WTC11 (cell line): ENCODE measurements at regions not wholly inside any gene's neighbourhood (a gene's known extent, or its start where the extent isn't known, plus 50 kb on each side); places are given as distances from the start of the nearest gene placed in this dataset.

Experiments
- ATAC-seq: fragments of 200-7000 bp; cut with Tn5 transposase; 2 replicates; pipeline ENCODE4 v1.10.0; 2021; ENCODE audit warnings: mild to moderate bottlenecking, moderate library complexity
- CTCF ChIA-PET: fragments of 300-600 bp; sonication (Branson Sonifier 250); formaldehyde crosslinking; loops from one replicate; lab custom pipeline; 2021; ENCODE audit warnings: antibody characterized with exemption; lab: Charles Lee
- POLR2A ChIA-PET: fragments of 350-600 bp; sonication (Branson Sonifier 250); formaldehyde crosslinking; loops from one replicate; lab custom pipeline; 2021; ENCODE audit warnings: antibody characterized with exemption; lab: Charles Lee
- DNase-seq: peaks from one replicate; pipeline ENCODE4 v3.0.0; 2021; ENCODE audit warnings: low spot score
- H3K27ac Mint-ChIP-seq: 2 replicates; pipeline ENCODE4 v1.8.0; 2021; ENCODE audit warnings: mixed read lengths
- H3K27me3 Mint-ChIP-seq: 2 replicates; pipeline ENCODE4 v1.8.0; 2021; ENCODE audit warnings: low read depth, mild to moderate bottlenecking, moderate library complexity, mixed read lengths
- H3K36me3 Mint-ChIP-seq: 2 replicates; pipeline ENCODE4 v1.8.0; 2021; ENCODE audit warnings: mixed read lengths
- H3K4me1 Mint-ChIP-seq: 2 replicates; pipeline ENCODE4 v1.8.0; 2022; ENCODE audit warnings: mixed read lengths
- H3K4me3 Mint-ChIP-seq: 2 replicates; pipeline ENCODE4 v1.8.0; 2021; ENCODE audit warnings: mild to moderate bottlenecking, moderate library complexity, mixed read lengths
- H3K9me3 Mint-ChIP-seq: 2 replicates; pipeline ENCODE4 v1.8.0; 2021; ENCODE audit warnings: mixed read lengths
- ATF3 ChIP-seq: sonication (generic); formaldehyde crosslinking; conservative IDR thresholded peaks from 2 replicates; pipeline ENCODE4 v1.8.1; 2022; ENCODE audit warnings: mild to moderate bottlenecking, missing genetic modification reagents
- ATF6 ChIP-seq: sonication (generic); formaldehyde crosslinking; IDR thresholded peaks from 2 replicates; pipeline ENCODE4 v1.8.1; 2023; ENCODE audit warnings: mild to moderate bottlenecking, missing genetic modification reagents
- E2F4 ChIP-seq: sonication (generic); formaldehyde crosslinking; IDR thresholded peaks from 2 replicates; pipeline ENCODE4 v1.8.1; 2022; ENCODE audit warnings: low read depth, mild to moderate bottlenecking, moderate library complexity, missing genetic modification reagents, borderline replicate concordance
- ERG ChIP-seq: fragments of 250-450 bp; sonication (Bioruptor Pico); IDR thresholded peaks from 2 replicates; pipeline ENCODE4 v1.8.0; 2021; ENCODE audit warnings: mild to moderate bottlenecking
- FOXP4 ChIP-seq: sonication (generic); formaldehyde crosslinking; IDR thresholded peaks from 2 replicates; pipeline ENCODE4 v1.8.0; 2022; ENCODE audit warnings: mild to moderate bottlenecking, missing genetic modification reagents
- GRHL2 ChIP-seq: fragments of 250-450 bp; sonication (Bioruptor Pico); IDR thresholded peaks from 2 replicates; pipeline ENCODE4 v1.8.0; 2022; ENCODE audit warnings: mild to moderate bottlenecking, moderate library complexity; ENCODE audit not compliant: insufficient replicate concordance, severe bottlenecking
- GTF2I ChIP-seq: fragments of 250-450 bp; sonication (Bioruptor Pico); conservative IDR thresholded peaks from 2 replicates; pipeline ENCODE4 v1.4.0; 2021; ENCODE audit warnings: mild to moderate bottlenecking
- KAT7 ChIP-seq: sonication (generic); formaldehyde crosslinking; IDR thresholded peaks from 2 replicates; pipeline ENCODE4 v1.8.1; 2023; ENCODE audit warnings: missing genetic modification reagents, mild to moderate bottlenecking, borderline replicate concordance
- MLX ChIP-seq: sonication (generic); formaldehyde crosslinking; IDR thresholded peaks from 2 replicates; pipeline ENCODE4 v1.8.1; 2023; ENCODE audit warnings: mild to moderate bottlenecking, missing genetic modification reagents, moderate library complexity
- SOX15 ChIP-seq: fragments of 250-450 bp; sonication (Bioruptor Pico); IDR thresholded peaks from 2 replicates; pipeline ENCODE4 v1.9.0; 2021; ENCODE audit warnings: mild to moderate bottlenecking
- SP1 ChIP-seq: sonication (generic); formaldehyde crosslinking; conservative IDR thresholded peaks from 2 replicates; pipeline ENCODE4 v1.8.1; 2022; ENCODE audit warnings: missing genetic modification reagents
- TP53 ChIP-seq: sonication (generic); formaldehyde crosslinking; IDR thresholded peaks from 2 replicates; pipeline ENCODE4 v1.8.1; 2023; ENCODE audit warnings: mild to moderate bottlenecking, missing genetic modification reagents
- ZNF281 ChIP-seq: sonication (generic); formaldehyde crosslinking; IDR thresholded peaks from 2 replicates; pipeline ENCODE4 v1.8.0; 2023; ENCODE audit warnings: mild to moderate bottlenecking, missing genetic modification reagents
- ZNF317 ChIP-seq: sonication (generic); formaldehyde crosslinking; IDR thresholded peaks from 2 replicates; pipeline ENCODE4 v1.8.1; 2023; ENCODE audit warnings: low read depth, mild to moderate bottlenecking, moderate library complexity, missing genetic modification reagents, borderline replicate concordance
- ZNF396 ChIP-seq: fragments of 250-450 bp; sonication (Bioruptor Pico); IDR thresholded peaks from 2 replicates; pipeline ENCODE4 v1.8.0; 2021; ENCODE audit warnings: mild to moderate bottlenecking, moderate library complexity, borderline replicate concordance

GRCh38 chr10:3270577-3271316, 98.2 kb upstream of the PITRM1 start:
- Mint-ChIP-seq H3K9me3 (peaks cover 9% of the 10 kb centered on the region), H3K27me3 (peaks cover 3% of the 10 kb centered on the region; the same call in 1 of the 2 replicates), H3K4me3 (no peak overlapping the region), H3K36me3 (no peaks in the 10 kb centered on the region), H3K4me1 (peaks cover 47% of the 10 kb centered on the region), H3K27ac (no peak overlapping the region)
- DNase-seq: no peak
- CTCF ChIA-PET: no interaction called here
- TF ChIP-seq E2F4 (CRISPR knock-in tag): no peak
- no peak for TF ChIP-seq KAT7
- no peak for TF ChIP-seq ERG
- ATAC-seq: no peak
- POLR2A ChIA-PET: no interaction called here

- H3K9me3 Mint-ChIP-seq: no peaks in the 10 kb centered on the region
- peaks cover 39% of the 10 kb centered on the region for H3K4me1 Mint-ChIP-seq
- DNase-seq (no peak), ATAC-seq (no peak)
- no peak overlapping the region for H3K27ac Mint-ChIP-seq
- CTCF ChIA-PET: no interaction called here
- H3K27me3 Mint-ChIP-seq: no peaks in the 10 kb centered on the region
- no peaks in the 10 kb centered on the region for H3K36me3 Mint-ChIP-seq
- H3K4me3 Mint-ChIP-seq: no peak overlapping the region
- TF ChIP-seq E2F4 (CRISPR knock-in tag) (no peak), ATF3 (CRISPR knock-in tag) (no peak), ZNF396 (CRISPR knock-in tag) (no peak)
- TF ChIP-seq, all 79 proteins: peak for 0
- POLR2A ChIA-PET: no interaction called here
These were observed 95.4 kb upstream of the PITRM1 start for GRCh38 chr10:3268025-3268424.

GRCh38 chr10:3265088-3265487, 92.5 kb upstream of the PITRM1 start:
- ATAC-seq: no peak
- Mint-ChIP-seq H3K9me3 (peaks cover 5% of the 10 kb centered on the region; the same call in 1 of the 2 replicates), H3K27me3 (peaks cover 2% of the 10 kb centered on the region), H3K27ac (no peak overlapping the region), H3K4me3 (no peak overlapping the region), H3K36me3 (no peaks in the 10 kb centered on the region), H3K4me1 (peaks cover 16% of the 10 kb centered on the region)
- no peak for DNase-seq
- POLR2A ChIA-PET: no interaction called here
- CTCF ChIA-PET: no interaction called here
- TF ChIP-seq FOXP4 (CRISPR knock-in tag) (no peak), GRHL2 (no peak), ZNF396 (CRISPR knock-in tag) (no peak), ZNF317 (CRISPR knock-in tag) (no peak), MLX (CRISPR knock-in tag) (no peak), ATF6 (CRISPR knock-in tag) (no peak), SOX15 (no peak), SP1 (CRISPR knock-in tag) (no peak), GTF2I (CRISPR knock-in tag) (no peak), TP53 (CRISPR knock-in tag) (no peak), ZNF281 (no peak)
